IMR-90 (cell line): ENCODE measurements at regions not wholly inside any gene's neighbourhood (a gene's known extent, or its start where the extent isn't known, plus 50 kb on each side); places are given as distances from the start of the nearest gene placed in this dataset.

Experiments used
- ATAC-seq: fragments of 200-7000 bp; cut with Tn5 transposase; 2 replicates; pipeline ENCODE4 v1.9.1; 2020; ENCODE audit warnings: low read depth, mild to moderate bottlenecking, moderate library complexity
- BruUV-seq: library from RNA; stranded (reverse); fragments of 400-500 nt; replicated peaks from 2 replicates; lab custom pipeline; 2021; lab: Mats Ljungman, UMichigan
- CTCF ChIA-PET: fragments of 300-600 bp; formaldehyde crosslinking; extraction: SDS; loops from one replicate; lab custom pipeline; 2021; ENCODE audit warnings: antibody characterized with exemption; lab: Yijun Ruan, JAX
- POLR2A ChIA-PET: fragments of 300-600 bp; sonication (Branson Sonifier 250); formaldehyde crosslinking; loops from one replicate; lab custom pipeline; 2022; ENCODE audit warnings: antibody characterized with exemption; ENCODE audit not compliant: unreplicated experiment; lab: Charles Lee
- DNase-seq: peaks from one replicate; pipeline ENCODE4 v3.0.0; 2013
- H2AFZ ChIP-seq: replicated peaks from 2 replicates; pipeline ENCODE3; 2013; ENCODE audit warnings: low read length, mild to moderate bottlenecking; ENCODE audit not compliant: poor library complexity
- H2AK5ac ChIP-seq: 2 replicates; pipeline ENCODE4 v1.6.1; 2013; ENCODE audit warnings: low read depth, low read length, inconsistent platforms
- H2AK9ac ChIP-seq: replicated peaks from 2 replicates; pipeline ENCODE3; 2013; ENCODE audit warnings: mild to moderate bottlenecking, low read depth, low read length, moderate library complexity; ENCODE audit not compliant: poor library complexity
- H2BK120ac ChIP-seq: 2 replicates; pipeline ENCODE4 v1.6.1; 2013; ENCODE audit warnings: low read depth, low read length, inconsistent platforms
- H2BK15ac ChIP-seq: 3 replicates; pipeline ENCODE4 v1.6.1; 2013; ENCODE audit warnings: low read depth, low read length, inconsistent platforms
- H2BK20ac ChIP-seq: 2 replicates; pipeline ENCODE4 v1.6.1; 2013; ENCODE audit warnings: low read depth, mild to moderate bottlenecking, inconsistent platforms, low read length, moderate library complexity
- H2BK5ac ChIP-seq: 2 replicates; pipeline ENCODE4 v1.6.1; 2013; ENCODE audit warnings: mild to moderate bottlenecking, low read depth, low read length, inconsistent platforms; ENCODE audit not compliant: poor library complexity, severe bottlenecking
- H3K14ac ChIP-seq: replicated peaks from 2 replicates; pipeline ENCODE4 v1.6.1; 2013; ENCODE audit warnings: low read depth, low read length, inconsistent platforms
- H3K18ac ChIP-seq: 2 replicates; pipeline ENCODE4 v1.6.1; 2013; ENCODE audit warnings: low read depth, low read length, control low read depth
- H3K23ac ChIP-seq: 2 replicates; pipeline ENCODE4 v1.6.1; 2013; ENCODE audit warnings: low read depth, low read length, inconsistent platforms
- H3K27ac ChIP-seq: 2 replicates; pipeline ENCODE4 v1.5.1; 2013; ENCODE audit warnings: mild to moderate bottlenecking, control low read depth, low read length; ENCODE audit not compliant: insufficient read depth
- H3K27me3 ChIP-seq: 2 replicates; pipeline ENCODE4 v1.6.1; 2013; ENCODE audit warnings: low read length; ENCODE audit not compliant: control insufficient read depth, insufficient read depth
- H3K36me3 ChIP-seq: 2 replicates; pipeline ENCODE4 v1.6.1; 2013; ENCODE audit warnings: low read length, mixed read lengths; ENCODE audit not compliant: control insufficient read depth, insufficient read depth
- H3K4ac ChIP-seq: 2 replicates; pipeline ENCODE4 v1.6.1; 2013; ENCODE audit warnings: low read depth, low read length, inconsistent platforms
- H3K4me1 ChIP-seq: 2 replicates; pipeline ENCODE4 v1.6.1; 2013; ENCODE audit warnings: low read length, mixed read lengths; ENCODE audit not compliant: control insufficient read depth, insufficient read depth
- H3K4me2 ChIP-seq: 2 replicates; pipeline ENCODE4 v1.6.1; 2013; ENCODE audit warnings: low read depth, mild to moderate bottlenecking, control low read depth, low read length, moderate library complexity
- H3K4me3 ChIP-seq: 2 replicates; pipeline ENCODE4 v1.5.1; 2013; ENCODE audit warnings: low read depth, mild to moderate bottlenecking, control low read depth, low read length, moderate library complexity; ENCODE audit not compliant: insufficient read depth
- H3K56ac ChIP-seq: 2 replicates; pipeline ENCODE4 v1.6.1; 2013; ENCODE audit warnings: low read length, inconsistent platforms; ENCODE audit not compliant: insufficient read depth; ENCODE audit errors: extremely low read depth
- H3K79me1 ChIP-seq, 2 experiments: 2 replicates each; pipeline ENCODE4 v1.6.1; 2013; ENCODE audit warnings: low read length in 2 of 2, inconsistent platforms in 1 of 2, low read depth in 1 of 2
- H3K9ac ChIP-seq: 2 replicates; pipeline ENCODE4 v1.6.1; 2013; ENCODE audit warnings: low read depth, low read length, control low read depth
- H3K9me1 ChIP-seq: 2 replicates; pipeline ENCODE4 v1.6.1; 2013; ENCODE audit warnings: low read length, inconsistent platforms; ENCODE audit not compliant: insufficient read depth
- H3K9me3 ChIP-seq: 2 replicates; pipeline ENCODE4 v1.6.1; 2013; ENCODE audit warnings: low read length; ENCODE audit not compliant: control insufficient read depth, insufficient read depth
- H4K20me1 ChIP-seq: 2 replicates; pipeline ENCODE4 v1.6.1; 2013; ENCODE audit warnings: low read length, inconsistent platforms; ENCODE audit not compliant: insufficient read depth
- H4K5ac ChIP-seq: 2 replicates; pipeline ENCODE4 v1.6.1; 2013; ENCODE audit warnings: mild to moderate bottlenecking, low read depth, low read length, control low read depth
- H4K8ac ChIP-seq, 2 experiments: 2 replicates each; pipeline ENCODE4 v1.6.1; 2013; ENCODE audit warnings: low read depth in 2 of 2, low read length in 2 of 2, control low read depth in 1 of 2, inconsistent platforms in 1 of 2
- H4K91ac ChIP-seq: 2 replicates; pipeline ENCODE4 v1.6.1; 2013; ENCODE audit warnings: low read depth, low read length, inconsistent platforms; ENCODE audit not compliant: insufficient read depth
- BHLHE40 ChIP-seq: fragments of 150-350 bp; IDR thresholded peaks from 2 replicates; pipeline ENCODE4 v1.6.1; 2016; ENCODE audit warnings: mild to moderate bottlenecking, low read depth, low read length
- CHD1 ChIP-seq: IDR thresholded peaks from 2 replicates; pipeline ENCODE4 v1.6.1; 2012; ENCODE audit warnings: low read depth, low read length, improper control_type of control experiment
- FOS ChIP-seq: fragments of 150-350 bp; IDR thresholded peaks from 2 replicates; pipeline ENCODE4 v1.6.1; 2016; ENCODE audit warnings: low read depth, low read length
- MAFK ChIP-seq: IDR thresholded peaks from 2 replicates; pipeline ENCODE4 v1.6.1; 2012; ENCODE audit warnings: low read depth, low read length, improper control_type of control experiment
- MXI1 ChIP-seq: IDR thresholded peaks from 2 replicates; pipeline ENCODE4 v1.6.1; 2012; ENCODE audit warnings: low read depth, mild to moderate bottlenecking, low read length, moderate library complexity, borderline replicate concordance
- NFE2L2 ChIP-seq: fragments of 150-350 bp; IDR thresholded peaks from 2 replicates; pipeline ENCODE4 v1.6.1; 2016; ENCODE audit warnings: low read depth, mild to moderate bottlenecking, low read length
- POLR2A ChIP-seq: IDR thresholded peaks from 2 replicates; pipeline ENCODE4 v1.6.1; 2012; ENCODE audit warnings: mild to moderate bottlenecking, low read depth, low read length
- RAD21 ChIP-seq: IDR thresholded peaks from 2 replicates; pipeline ENCODE4 v1.6.1; 2012; ENCODE audit warnings: low read length, improper control_type of control experiment
- RFX5 ChIP-seq: IDR thresholded peaks from 2 replicates; pipeline ENCODE4 v1.8.0; 2012; ENCODE audit warnings: low read depth, mild to moderate bottlenecking, low read length, moderate library complexity
- SMC3 ChIP-seq: fragments of 150-350 bp; IDR thresholded peaks from 2 replicates; pipeline ENCODE4 v1.6.1; 2016; ENCODE audit warnings: low read depth, mild to moderate bottlenecking, antibody characterized with exemption, low read length, moderate library complexity
- WGBS, 2 experiments: methylation state at CpG; one replicate each; pipeline versions ENCODE4 v1.1.5 to v1.1.7; 2013; ENCODE audit warnings: missing lambda C conversion rate in 2 of 2; ENCODE audit not compliant: insufficient read length in 1 of 2; ENCODE audit errors: extremely low coverage in 2 of 2; 5-methylcytosine and 5-hydroxymethylcytosine counted together
- dilution Hi-C: fragments of 300-500 bp; cut with HindIII; formaldehyde crosslinking; loops from one replicate; pipeline ENCODE4 v1.14.3; 2018; ENCODE audit warnings: low sequenced_read_pairs; ENCODE audit not compliant: unreplicated experiment
- in situ Hi-C: fragments of 300-500 bp; cut with MboI; formaldehyde crosslinking; loops from 3 replicates; pipeline ENCODE4 v1.14.3; 2019; ENCODE audit warnings: low sequenced_read_pairs, inconsistent platforms, mixed read lengths
- intact Hi-C: fragments of 100-400 bp; cut with micrococcal nuclease; formaldehyde crosslinking; loops from 2 replicates; pipeline ENCODE4 v1.10.0; 2022
- TF ChIP-seq, protein P1 (sequence below): conservative IDR thresholded peaks from 2 replicates; pipeline ENCODE4 v1.5.1; 2012; ENCODE audit warnings: mild to moderate bottlenecking, low read depth, low read length, improper control_type of control experiment
- TF ChIP-seq, protein P2 (sequence below): fragments of 150-350 bp; IDR thresholded peaks from 2 replicates; pipeline ENCODE4 v1.6.1; 2017; ENCODE audit warnings: mild to moderate bottlenecking, antibody characterized with exemption, low read length, low read depth

DNA sequence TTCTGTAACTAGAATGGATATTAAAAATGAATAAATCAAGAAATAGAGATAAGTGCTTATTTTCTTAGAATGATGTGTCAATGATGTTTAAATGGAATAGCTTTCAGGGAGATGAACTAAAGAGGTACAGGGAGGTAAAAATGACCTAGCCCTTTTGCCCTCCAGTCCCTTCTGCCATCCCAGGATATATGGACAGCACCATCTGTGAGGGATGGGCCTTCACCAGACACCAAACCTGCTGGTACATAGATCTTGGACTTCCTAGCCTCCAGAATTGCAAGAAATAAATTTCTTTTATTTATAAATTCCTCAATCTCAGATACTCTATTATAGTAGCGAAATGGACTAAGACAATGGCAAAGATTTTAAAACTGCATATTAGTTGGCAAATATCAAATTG lies 352.0 kb upstream of the THBS1 start:
- no peak overlapping the region for H3K9ac ChIP-seq
- peak overlapping the region; percentile 79; the same call in 1 of the 2 replicates for H3K14ac ChIP-seq
- H3K23ac ChIP-seq = no peak overlapping the region; the same call in 1 of the 2 replicates
- H4K20me1 ChIP-seq = no peaks in the 10 kb centered on the region
- intact Hi-C loops (no loop called here), dilution Hi-C loops (no loop called here), in situ Hi-C loops (no loop called here)
- peaks cover 16% of the 10 kb centered on the region for H3K4me1 ChIP-seq
- no peaks in the 10 kb centered on the region for H3K27me3 ChIP-seq
- no CpG with 5 or more reads among the region's 1 CpG for WGBS, 2 experiments
- peak overlapping the region; percentile 82 for H2BK120ac ChIP-seq
- peak overlapping the region in 1 of 2 experiments; percentile 46; a peak in 1 of 4 replicates for H4K8ac ChIP-seq
- H3K9me3 ChIP-seq = no peaks in the 10 kb centered on the region
- CTCF ChIA-PET = no interaction called here
- H2BK15ac ChIP-seq = peak overlapping the region; percentile 95; the same call in 2 of the 3 replicates
- no TSS peak for BruUV-seq
- H3K4me2 ChIP-seq = no peak overlapping the region
- H3K9me1 ChIP-seq = peaks cover 13% of the 10 kb centered on the region
- no peak overlapping the region for H2BK5ac ChIP-seq
- no peak overlapping the region for H3K27ac ChIP-seq
- POLR2A ChIA-PET = interaction anchor here (0.5 kb wide), 1 partner anchor 352 kb away, joined by 3 read pairs; no protein-coding TSS in a partner anchor
- no peak overlapping the region for H3K4me3 ChIP-seq
- DNase-seq (no peak), ATAC-seq (no peak)
- H3K56ac ChIP-seq = no peak overlapping the region
- H3K36me3 ChIP-seq = no peaks in the 10 kb centered on the region
- H4K5ac ChIP-seq = no peak overlapping the region
- H2AK9ac ChIP-seq = no peak overlapping the region
- no peak overlapping the region for H2AFZ ChIP-seq
- H3K18ac ChIP-seq = 0 out of 2 replicates have a peak overlapping the region, but pooled peaks have one; percentile 71
- peaks cover 0 to 6% of the 10 kb centered on the region in 2 experiments; a peak in 1 of 4 replicates for H3K79me1 ChIP-seq
- peak overlapping the region; percentile 77 for H2BK20ac ChIP-seq
- H2AK5ac ChIP-seq = peak overlapping the region; percentile 93
- TF ChIP-seq CHD1 = no peak
- no peak for TF ChIP-seq RAD21
- TF ChIP-seq, protein P1, sequence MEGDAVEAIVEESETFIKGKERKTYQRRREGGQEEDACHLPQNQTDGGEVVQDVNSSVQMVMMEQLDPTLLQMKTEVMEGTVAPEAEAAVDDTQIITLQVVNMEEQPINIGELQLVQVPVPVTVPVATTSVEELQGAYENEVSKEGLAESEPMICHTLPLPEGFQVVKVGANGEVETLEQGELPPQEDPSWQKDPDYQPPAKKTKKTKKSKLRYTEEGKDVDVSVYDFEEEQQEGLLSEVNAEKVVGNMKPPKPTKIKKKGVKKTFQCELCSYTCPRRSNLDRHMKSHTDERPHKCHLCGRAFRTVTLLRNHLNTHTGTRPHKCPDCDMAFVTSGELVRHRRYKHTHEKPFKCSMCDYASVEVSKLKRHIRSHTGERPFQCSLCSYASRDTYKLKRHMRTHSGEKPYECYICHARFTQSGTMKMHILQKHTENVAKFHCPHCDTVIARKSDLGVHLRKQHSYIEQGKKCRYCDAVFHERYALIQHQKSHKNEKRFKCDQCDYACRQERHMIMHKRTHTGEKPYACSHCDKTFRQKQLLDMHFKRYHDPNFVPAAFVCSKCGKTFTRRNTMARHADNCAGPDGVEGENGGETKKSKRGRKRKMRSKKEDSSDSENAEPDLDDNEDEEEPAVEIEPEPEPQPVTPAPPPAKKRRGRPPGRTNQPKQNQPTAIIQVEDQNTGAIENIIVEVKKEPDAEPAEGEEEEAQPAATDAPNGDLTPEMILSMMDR = no peak
- TF ChIP-seq POLR2A = no peak
- no peak for TF ChIP-seq SMC3
- no peak for TF ChIP-seq MXI1
- TF ChIP-seq NFE2L2 = no peak
- TF ChIP-seq MAFK = no peak
- no peak for TF ChIP-seq BHLHE40
- TF ChIP-seq, protein P2, sequence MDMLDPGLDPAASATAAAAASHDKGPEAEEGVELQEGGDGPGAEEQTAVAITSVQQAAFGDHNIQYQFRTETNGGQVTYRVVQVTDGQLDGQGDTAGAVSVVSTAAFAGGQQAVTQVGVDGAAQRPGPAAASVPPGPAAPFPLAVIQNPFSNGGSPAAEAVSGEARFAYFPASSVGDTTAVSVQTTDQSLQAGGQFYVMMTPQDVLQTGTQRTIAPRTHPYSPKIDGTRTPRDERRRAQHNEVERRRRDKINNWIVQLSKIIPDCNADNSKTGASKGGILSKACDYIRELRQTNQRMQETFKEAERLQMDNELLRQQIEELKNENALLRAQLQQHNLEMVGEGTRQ = no peak
- no peak for TF ChIP-seq FOS
- TF ChIP-seq RFX5 = no peak
- H3K4ac ChIP-seq = peak overlapping the region; percentile 69
- H4K91ac ChIP-seq = peak overlapping the region; percentile 72
